ENCODE measurements at regions not wholly inside any gene's neighbourhood (a gene's known extent, or its start where the extent isn't known, plus 50 kb on each side); places are given as distances from the start of the nearest gene placed in this dataset.

DNA sequence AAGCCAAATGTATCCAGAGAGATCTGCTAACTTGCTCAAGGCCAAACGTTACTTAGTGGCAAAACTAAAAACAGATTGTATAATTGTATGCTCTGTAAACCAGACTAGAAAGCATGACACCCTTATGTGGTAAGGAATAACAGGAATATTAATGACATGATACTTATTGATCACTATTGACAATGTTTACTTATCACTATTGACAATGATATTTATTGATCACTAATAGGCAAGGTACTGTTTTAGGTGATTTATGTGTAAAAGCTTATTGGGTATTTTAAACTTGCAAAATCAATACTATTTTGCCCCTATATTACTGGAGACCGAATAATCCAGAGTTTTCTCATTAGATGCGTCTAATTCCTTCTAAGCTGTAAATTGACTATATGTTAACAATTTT is 985.1 kb downstream of the CDH11 start:
- TF ChIP-seq CTCF (IDR thresholded peaks at IDR 0.05) (no peak), POLR2A (IDR thresholded peaks at IDR 0.05) (no peak)

Measured in thyroid gland (tissue), 4 donors.